Right lobe of liver (tissue), 6 donors: ENCODE measurements at regions not wholly inside any gene's neighbourhood (a gene's known extent, or its start where the extent isn't known, plus 50 kb on each side); places are given as distances from the start of the nearest gene placed in this dataset.

Experiments
- ATAC-seq, 4 donors: fragments of 200-7000 bp; cut with Tn5 transposase; one replicate each; pipeline ENCODE4 v1.9.1; 2020; ENCODE audit warnings: mild to moderate bottlenecking in 4 of 4, moderate library complexity in 4 of 4
- DNase-seq, 3 donors: peaks; one replicate each; pipeline ENCODE4 v3.0.0-alpha.2; 2020
- H3K27ac ChIP-seq, 3 donors: fragments of 200-600 bp; one replicate each; pipeline ENCODE4 v1.8.0; 2022
- H3K27me3 ChIP-seq, 2 donors: fragments of 200-600 bp; one replicate each; pipeline ENCODE4 v1.8.0; 2022
- H3K36me3 ChIP-seq, 4 donors: fragments of 200-600 bp; sonication (generic) in 1 of 4; one replicate each; pipeline versions ENCODE4 v1.5.1 to v1.8.0; 2017 to 2022; ENCODE audit warnings: control low read depth in 1 of 4
- H3K4me1 ChIP-seq, 4 donors: fragments of 200-600 bp; sonication (generic) in 1 of 4; one replicate each; pipeline versions ENCODE4 v1.5.1 to v1.8.0; 2017 to 2022; ENCODE audit warnings: control low read depth in 1 of 4
- H3K4me3 ChIP-seq, 3 donors: fragments of 200-600 bp; one replicate each; pipeline ENCODE4 v1.8.0; 2022
- H3K9me3 ChIP-seq, 4 donors: fragments of 200-600 bp; sonication (generic) in 1 of 4; one replicate each; pipeline versions ENCODE4 v1.5.1 to v1.8.0; 2017 to 2022; ENCODE audit warnings: control low read depth in 1 of 4
- CTCF ChIP-seq, 4 donors: fragments of 200-600 bp in 3 of 4; fragments of 450-650 bp in 1 of 4; IDR thresholded peaks; one replicate each; pipeline versions ENCODE4 v1.5.1 to v1.8.0; 2016 to 2022; ENCODE audit warnings: antibody characterized with exemption in 4 of 4, mild to moderate bottlenecking in 2 of 4
- POLR2A ChIP-seq: fragments of 450-650 bp; IDR thresholded peaks from one replicate; pipeline ENCODE4 v1.6.1; 2017; ENCODE audit warnings: antibody characterized with exemption, mild to moderate bottlenecking
- WGBS: methylation state at CpG from one replicate; pipeline ENCODE4 v1.1.6; 2018; ENCODE audit warnings: low coverage, low lambda C conversion rate; ENCODE audit not compliant: insufficient coverage; ENCODE audit errors: missing lambda C conversion rate; 5-methylcytosine and 5-hydroxymethylcytosine counted together
- intact Hi-C, 2 donors: fragments of 100-400 bp; cut with DNase I; formaldehyde crosslinking; loops; one replicate each; pipeline versions ENCODE4 v1.11.2 to v1.14.1; 2022
- donor health status: DM: no; HTN: yes; CAD: no.
- donor health status: DM: no; HTN: no; CAD: no.
- donor health status: DM: no; HTN: no; CAD: no.
- donor health status: DM: no; HTN: yes; CAD: no.
- donor health status: DM: no; HTN: yes; CAD: no.

- no peak overlapping the region for H3K27ac ChIP-seq
- WGBS: 81% methylated on average over 13 of the region's 14 CpGs
- DNase-seq (no peak), ATAC-seq (no peak)
- no peaks in the 10 kb centered on the region for H3K9me3 ChIP-seq
- no peaks in the 10 kb centered on the region for H3K36me3 ChIP-seq
- no peak for TF ChIP-seq POLR2A
- no peak for TF ChIP-seq CTCF (IDR thresholded peaks at IDR 0.05)
- no peaks in the 10 kb centered on the region for H3K4me1 ChIP-seq
- intact Hi-C loops: no loop called here
- no peaks in the 10 kb centered on the region for H3K27me3 ChIP-seq
- H3K4me3 ChIP-seq: no peak overlapping the region
Observed at GRCh38 chr3:65230261-65231139, 542.7 kb upstream of the ADAMTS9 start.

DNA sequence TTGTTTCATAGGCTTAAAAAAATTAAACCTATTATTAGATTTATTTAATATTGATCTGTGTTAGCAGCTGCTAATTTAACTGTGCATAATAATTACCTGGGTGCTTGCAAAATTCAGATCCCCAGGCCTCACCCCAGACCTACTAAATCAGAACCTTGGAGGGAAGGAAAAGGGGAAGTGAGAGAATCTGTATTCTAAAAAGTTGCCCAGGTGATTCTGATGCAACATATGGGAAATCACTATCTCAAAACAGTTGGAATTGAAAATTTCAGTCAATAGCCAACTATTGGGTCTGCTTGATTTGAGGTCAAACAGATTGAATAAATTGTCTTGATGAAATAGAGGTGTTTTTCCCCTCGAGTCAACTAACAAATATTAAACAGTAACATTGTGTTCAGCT is 538.5 kb upstream of the ADAMTS9 start:
- ATAC-seq (no peak), DNase-seq (no peak)
- no peak overlapping the region for H3K27ac ChIP-seq
- H3K36me3 ChIP-seq: no peaks in the 10 kb centered on the region
- H3K27me3 ChIP-seq: no peaks in the 10 kb centered on the region
- H3K4me1 ChIP-seq: no peaks in the 10 kb centered on the region
- intact Hi-C loops: no loop called here
- 31% methylated on average over 1 of the region's 1 CpG for WGBS
- no peak overlapping the region for H3K4me3 ChIP-seq
- no peaks in the 10 kb centered on the region for H3K9me3 ChIP-seq
- TF ChIP-seq POLR2A: no peak

DNA sequence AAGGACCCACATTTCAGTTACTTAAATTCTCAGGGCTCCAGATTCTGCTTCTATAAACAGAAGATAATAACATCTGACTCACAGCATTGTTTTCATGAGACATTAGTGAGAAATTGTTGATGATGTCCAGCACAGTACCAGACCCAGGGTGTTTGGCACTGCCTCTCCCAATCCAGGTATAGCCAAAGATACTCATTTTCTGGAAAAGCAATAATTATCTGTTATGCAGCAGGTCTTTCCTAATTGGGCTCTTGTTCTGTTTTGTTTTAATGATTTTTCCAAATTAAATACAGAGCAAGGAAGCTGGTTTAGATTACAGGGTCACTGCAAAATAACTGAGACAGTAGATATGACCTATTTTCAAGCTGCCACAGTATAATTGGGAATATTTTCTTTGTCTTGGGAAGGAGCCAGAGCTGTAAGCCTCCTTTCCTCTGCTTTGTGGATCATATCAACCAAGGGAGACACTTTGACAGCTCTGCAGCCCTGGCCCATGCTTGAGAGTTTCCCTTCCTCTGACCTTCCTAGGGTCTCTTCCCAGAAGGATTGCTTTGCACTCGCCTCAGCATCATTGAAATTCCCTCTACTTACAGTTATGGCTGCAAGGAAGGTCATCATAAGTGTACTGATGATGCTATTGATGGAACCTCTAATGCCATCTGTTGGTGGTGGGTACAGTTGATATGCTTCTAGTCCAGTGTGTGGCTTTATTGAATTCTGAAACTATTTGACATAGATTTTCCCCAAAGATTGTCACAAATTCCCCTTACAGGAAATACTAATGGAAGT is 522.4 kb upstream of the ADAMTS9 start:
- H3K36me3 ChIP-seq: no peaks in the 10 kb centered on the region
- no peaks in the 10 kb centered on the region for H3K9me3 ChIP-seq
- H3K27ac ChIP-seq: no peak overlapping the region
- H3K4me1 ChIP-seq: no peaks in the 10 kb centered on the region
- no peak overlapping the region for H3K4me3 ChIP-seq
- ATAC-seq (no peak), DNase-seq (no peak)
- intact Hi-C loops: no loop called here
- 33% methylated on average over 1 of the region's 1 CpG for WGBS
- TF ChIP-seq POLR2A (no peak), CTCF (IDR thresholded peaks at IDR 0.05) (no peak)
- no peaks in the 10 kb centered on the region for H3K27me3 ChIP-seq

- Histone ChIP-seq H3K4me3 (no peak overlapping the region), H3K4me1 (no peaks in the 10 kb centered on the region), H3K9me3 (no peaks in the 10 kb centered on the region), H3K36me3 (no peaks in the 10 kb centered on the region), H3K27me3 (no peaks in the 10 kb centered on the region), H3K27ac (no peak overlapping the region)
- no peak for DNase-seq
- TF ChIP-seq CTCF (IDR thresholded peaks at IDR 0.05): no peak
- no peak for TF ChIP-seq POLR2A
- 83% methylated on average over 2 of the region's 2 CpGs for WGBS
- no peak for ATAC-seq
- intact Hi-C loops: no loop called here
Observed at GRCh38 chr3:65202395-65202794, 514.6 kb upstream of the ADAMTS9 start.

- TF ChIP-seq CTCF (IDR thresholded peaks at IDR 0.05) (no peak), POLR2A (no peak)
- WGBS: 39% methylated on average over 2 of the region's 2 CpGs
- ATAC-seq: no peak
Observed at GRCh38 chr3:65201926-65202325, 514.1 kb upstream of the ADAMTS9 start.

More at GRCh38 chr3:65201926-65202325, 514.1 kb upstream of the ADAMTS9 start:
- Histone ChIP-seq H3K36me3 (no peaks in the 10 kb centered on the region), H3K27me3 (no peaks in the 10 kb centered on the region), H3K27ac (no peak overlapping the region), H3K9me3 (no peaks in the 10 kb centered on the region), H3K4me1 (no peaks in the 10 kb centered on the region), H3K4me3 (no peak overlapping the region)
- DNase-seq: no peak
- intact Hi-C loops: no loop called here
